GM18505 (cell line): ENCODE measurements at regions not wholly inside any gene's neighbourhood (a gene's known extent, or its start where the extent isn't known, plus 50 kb on each side); places are given as distances from the start of the nearest gene placed in this dataset.

Experiments
- ATAC-seq: cut with Tn5 transposase; IDR thresholded peaks from one replicate; pipeline ENCODE4 v1.9.1; 2021; ENCODE audit not compliant: unreplicated experiment
- POLR2A ChIP-seq: IDR thresholded peaks from 4 replicates; pipeline ENCODE4 v1.6.1; 2011; ENCODE audit warnings: borderline replicate concordance; ENCODE audit not compliant: insufficient read depth, insufficient read length; ENCODE audit errors: extremely low read depth

DNA sequence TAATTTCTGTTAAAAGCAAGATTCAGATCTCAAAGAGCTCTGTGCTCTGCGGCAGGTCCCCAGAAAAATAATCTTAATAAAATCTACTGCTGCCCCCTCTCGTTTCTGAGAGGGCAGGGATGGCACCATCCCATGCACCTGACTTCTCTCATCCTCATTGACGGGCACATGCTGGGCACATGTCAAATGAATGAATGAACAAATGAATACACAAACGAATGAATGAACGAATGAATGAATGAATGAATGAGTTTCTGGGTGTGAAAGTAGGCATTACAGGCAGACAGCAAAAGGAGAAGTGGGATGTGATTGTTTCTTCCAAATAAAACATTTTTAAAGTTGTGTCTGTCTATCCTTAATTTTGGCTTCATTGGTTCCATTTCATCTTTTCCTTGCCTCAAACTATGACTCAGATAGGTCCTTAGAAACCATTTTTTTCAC lies 398.1 kb upstream of the PRKCQ start:
- no peak for TF ChIP-seq POLR2A
- ATAC-seq = no peak

DNA sequence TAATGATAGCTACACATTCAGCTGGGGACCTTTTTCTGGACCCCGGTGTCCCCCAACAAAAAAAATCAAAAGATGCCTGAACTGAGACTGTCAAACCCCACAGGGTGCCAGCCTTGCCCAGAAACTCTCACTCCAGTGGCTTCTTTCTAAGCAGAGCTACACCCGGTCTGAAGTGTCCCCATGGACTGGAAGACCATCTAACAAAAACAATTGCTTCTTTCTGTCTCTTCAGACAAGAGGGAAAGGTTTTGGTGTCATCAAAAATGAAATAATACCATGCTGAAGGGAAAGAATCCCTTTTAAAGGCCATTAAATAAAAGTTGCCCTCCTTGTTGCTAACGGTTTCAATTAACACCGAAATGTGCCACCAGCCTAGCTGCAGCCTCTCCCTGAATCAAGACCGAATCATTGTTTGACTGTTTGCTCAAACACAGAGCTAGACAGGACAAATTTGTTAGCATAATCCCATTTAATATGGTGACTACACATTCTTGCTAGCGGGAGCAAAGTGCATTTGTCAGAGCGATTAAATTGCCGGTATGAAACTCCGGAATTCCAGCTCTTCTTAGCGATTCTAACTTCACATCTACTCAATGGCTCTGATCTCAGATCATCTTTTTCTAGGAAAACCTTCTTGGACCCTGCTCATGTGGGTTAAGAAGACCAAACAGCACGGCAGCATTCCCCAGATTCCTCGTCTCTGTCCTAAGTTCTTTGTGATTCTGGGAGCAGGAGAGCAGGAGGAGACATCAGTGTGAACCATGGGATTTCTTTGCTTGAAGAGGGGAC lies 397.5 kb upstream of the PRKCQ start:
- TF ChIP-seq POLR2A = no peak
- no peak for ATAC-seq

DNA sequence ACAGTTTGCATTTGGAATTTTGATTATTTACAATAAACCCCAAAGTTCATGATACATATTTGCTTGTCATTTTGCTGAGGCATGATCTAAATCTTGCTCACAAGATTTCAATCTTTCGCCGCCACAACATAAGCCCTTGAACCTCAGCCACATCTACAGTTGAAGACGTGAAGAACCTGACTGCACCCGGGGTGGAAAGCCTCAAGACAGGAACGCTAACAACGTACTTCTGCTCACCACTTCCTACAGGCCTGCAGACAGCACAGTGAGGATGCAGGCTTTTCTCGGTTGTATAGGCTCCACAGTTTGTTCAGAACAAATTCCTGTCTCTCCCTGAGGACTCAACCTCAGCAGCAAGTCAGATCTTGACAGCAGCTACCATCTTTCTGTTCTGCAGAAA lies 393.8 kb upstream of the PRKCQ start:
- ATAC-seq = no peak
- TF ChIP-seq POLR2A = no peak

DNA sequence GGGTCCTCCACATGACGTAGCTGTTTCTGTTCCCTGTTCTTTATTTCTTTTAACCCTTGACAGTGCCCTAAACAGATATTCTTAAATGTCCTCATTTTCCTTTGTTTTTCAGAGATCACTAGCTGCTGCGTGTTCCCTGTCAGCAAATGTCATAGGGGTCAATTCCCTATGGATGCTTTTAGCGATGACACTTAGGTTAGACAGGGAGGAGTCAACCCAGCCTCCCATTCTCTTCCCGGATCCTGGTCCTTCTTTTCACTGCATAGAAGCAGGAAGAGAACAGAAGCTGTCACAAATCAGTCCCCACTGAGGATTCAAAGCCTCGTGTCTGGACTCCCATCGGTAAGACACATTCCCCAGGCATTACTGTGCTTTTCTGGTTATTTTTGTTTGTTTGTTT lies 392.1 kb upstream of the PRKCQ start:
- ATAC-seq = no peak
- no peak for TF ChIP-seq POLR2A

DNA sequence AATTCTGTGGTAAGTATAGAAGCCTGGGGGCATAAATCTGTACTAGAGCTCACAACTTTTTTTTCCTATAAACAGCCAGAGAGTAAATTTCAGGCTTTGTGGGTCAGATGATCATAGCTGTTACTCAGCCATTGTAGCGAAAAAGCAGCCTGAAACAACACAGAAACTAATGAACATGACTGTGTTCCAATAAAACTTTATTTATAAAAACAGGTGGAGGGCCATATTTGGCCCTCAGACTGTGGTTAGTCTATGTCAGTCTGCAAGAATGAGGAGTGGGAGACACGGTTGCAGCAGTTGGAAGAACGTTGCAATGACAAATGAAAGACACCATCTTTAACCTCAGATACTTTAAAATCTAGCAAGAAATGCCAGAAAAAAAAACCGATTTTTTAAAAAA lies 389.6 kb upstream of the PRKCQ start:
- no peak for ATAC-seq
- no peak for TF ChIP-seq POLR2A

DNA sequence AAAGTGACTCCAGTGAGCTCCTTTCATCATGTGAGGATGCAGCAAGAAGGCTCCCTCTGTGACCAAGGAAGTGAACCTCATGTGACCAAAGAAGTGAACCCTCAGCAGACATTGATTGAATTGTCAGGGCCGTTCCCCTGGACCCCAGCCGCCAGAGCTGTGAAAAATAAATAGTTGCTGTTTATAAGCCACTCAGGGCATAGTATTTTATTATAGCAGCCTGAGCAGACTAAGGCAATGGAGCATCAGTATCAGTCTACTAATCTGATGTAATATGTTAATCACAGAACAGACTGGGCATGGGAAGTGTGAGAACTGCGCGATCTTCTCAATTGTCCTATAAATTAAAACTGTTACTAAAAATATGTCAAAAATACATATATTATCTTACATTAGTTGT lies 384.5 kb upstream of the PRKCQ start:
- TF ChIP-seq POLR2A = no peak
- no peak for ATAC-seq

DNA sequence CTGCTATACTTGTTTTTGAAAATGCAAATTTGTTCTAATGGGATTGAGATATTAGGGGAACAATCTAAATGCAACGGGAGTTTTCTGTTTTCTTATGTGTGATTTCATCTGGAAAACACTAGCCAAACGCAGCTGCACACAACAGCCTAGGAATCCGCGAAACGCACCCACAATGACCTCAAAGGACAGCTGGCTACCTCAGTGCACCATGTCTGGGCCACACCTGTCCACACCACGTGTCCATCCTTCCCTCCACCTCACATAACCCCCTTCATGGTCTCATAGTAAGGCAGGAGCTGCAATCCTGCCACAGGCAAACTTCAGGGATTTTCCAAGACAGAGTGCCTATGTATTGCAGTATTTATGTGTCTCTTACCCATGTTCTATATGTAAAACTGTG lies 382.5 kb upstream of the PRKCQ start:
- no peak for TF ChIP-seq POLR2A
- ATAC-seq = no peak

DNA sequence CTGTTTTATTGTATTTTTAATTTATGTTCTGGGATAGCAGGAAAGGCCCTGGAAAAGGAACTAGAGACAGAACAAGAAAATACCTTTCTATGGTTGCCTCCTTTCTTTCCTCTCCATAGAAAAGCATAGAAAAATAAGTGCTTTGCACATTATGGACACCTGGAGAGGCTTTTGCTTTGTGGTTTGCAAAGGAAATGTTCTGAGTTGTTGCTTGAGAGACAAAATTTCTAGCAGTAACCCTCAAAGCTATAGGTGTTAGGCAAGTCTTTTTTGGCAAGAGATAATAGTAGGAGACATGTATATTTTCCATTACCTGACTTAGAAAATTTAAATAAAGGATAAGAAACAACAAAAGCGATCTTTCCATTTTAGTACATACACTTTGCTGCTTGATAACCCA lies 378.6 kb upstream of the PRKCQ start:
- ATAC-seq = no peak
- no peak for TF ChIP-seq POLR2A

DNA sequence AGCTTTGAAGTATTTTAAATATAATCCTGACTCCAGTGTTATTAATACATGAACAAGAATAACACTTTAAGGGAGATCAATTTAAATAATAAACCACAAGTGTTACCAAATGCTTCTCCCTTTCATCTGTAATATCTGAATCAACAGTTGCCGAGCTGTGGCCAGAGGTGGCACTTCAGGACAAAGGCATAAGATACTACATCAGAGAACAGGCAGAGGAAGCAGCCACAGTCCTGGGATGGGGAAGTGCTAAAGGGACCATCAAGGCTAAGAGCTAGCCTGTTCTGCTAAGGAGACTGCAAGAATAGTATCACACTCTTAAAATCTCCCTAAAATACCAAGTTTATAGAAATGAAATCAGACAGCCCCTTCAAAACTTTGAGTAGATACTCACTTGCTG lies 378.2 kb upstream of the PRKCQ start:
- TF ChIP-seq POLR2A = no peak
- no peak for ATAC-seq

DNA sequence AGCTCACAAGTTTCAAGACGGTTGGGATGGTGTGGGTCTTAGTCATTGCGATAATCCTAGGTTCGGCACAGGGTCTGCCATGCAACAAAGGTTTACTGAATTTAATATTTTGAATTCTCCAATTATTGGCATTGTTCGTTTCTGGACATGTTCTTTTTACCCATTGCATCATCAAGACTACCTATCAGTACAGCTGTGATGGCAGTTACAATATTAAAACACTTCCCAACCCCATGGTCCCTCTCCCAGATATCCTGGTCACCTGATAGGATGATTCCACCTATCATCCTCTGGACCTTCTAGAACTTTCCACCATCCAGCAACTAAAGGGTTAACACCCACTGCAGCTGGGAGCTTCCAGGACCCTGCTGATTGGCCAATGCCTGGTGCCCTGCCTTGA lies 377.8 kb upstream of the PRKCQ start:
- no peak for TF ChIP-seq POLR2A
- no peak for ATAC-seq

DNA sequence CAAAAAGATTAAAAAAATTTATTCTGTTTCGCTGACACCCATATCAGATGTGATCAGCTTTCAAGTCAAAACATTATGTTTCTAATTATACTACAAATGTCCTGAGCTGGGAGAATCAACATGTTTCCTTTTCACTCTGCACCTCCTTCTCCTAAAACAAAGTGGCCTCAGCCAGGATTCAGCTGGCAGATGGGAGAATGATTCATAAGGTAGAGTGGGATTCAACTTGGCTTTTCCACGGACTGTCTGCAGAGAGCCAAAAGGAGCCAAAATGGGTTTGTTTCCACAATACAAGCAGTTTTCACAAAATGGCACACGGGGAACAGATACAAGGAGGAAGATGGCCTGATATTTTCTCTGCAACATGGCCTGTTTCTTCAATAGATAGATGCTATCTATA lies 376.5 kb upstream of the PRKCQ start:
- ATAC-seq = no peak
- no peak for TF ChIP-seq POLR2A

DNA sequence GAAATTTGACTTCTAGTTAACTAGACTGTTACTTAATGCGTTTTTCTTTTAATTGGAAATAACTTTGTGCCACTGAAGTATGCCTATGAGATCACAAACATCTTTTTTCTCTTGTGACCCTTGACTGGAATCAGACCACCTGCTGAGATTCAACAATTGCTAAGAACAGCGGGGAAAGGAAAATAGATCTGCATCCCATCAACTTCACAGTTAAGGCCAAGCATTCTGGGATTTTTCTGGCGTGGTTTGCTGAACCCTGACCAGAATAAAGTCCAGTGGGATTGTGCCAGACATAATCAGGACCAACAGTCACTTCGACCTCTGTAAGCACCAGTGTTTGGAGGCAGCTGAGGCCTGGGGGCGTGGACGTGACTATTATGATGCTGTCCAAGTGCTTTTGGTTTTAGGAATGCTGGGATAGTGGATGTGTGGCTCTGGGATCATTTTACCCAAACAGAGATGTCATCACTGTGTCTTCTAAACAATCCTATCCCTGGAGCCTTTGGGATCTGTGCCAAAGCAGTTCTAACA lies 373.3 kb upstream of the PRKCQ start:
- no peak for ATAC-seq
- TF ChIP-seq POLR2A = no peak

DNA sequence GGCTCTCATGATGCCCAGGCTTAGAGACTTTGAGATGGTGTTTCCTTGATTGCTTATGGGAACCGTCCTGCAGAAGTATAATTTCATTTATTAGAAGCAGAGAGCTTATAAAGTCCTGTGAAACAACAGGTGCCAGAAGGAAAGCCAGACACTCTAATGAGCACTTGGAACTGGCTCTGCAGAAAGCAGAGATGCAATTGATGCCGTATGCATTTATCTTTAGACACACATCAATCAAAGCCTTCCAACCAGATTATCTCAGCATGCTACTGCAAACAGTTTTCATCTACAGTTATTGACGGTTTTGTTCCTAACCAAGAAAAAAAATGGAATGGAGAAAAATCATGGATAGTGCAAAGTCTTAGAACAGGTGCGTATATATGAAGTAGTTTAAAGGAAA lies 371.7 kb upstream of the PRKCQ start:
- no peak for TF ChIP-seq POLR2A
- ATAC-seq = no peak

DNA sequence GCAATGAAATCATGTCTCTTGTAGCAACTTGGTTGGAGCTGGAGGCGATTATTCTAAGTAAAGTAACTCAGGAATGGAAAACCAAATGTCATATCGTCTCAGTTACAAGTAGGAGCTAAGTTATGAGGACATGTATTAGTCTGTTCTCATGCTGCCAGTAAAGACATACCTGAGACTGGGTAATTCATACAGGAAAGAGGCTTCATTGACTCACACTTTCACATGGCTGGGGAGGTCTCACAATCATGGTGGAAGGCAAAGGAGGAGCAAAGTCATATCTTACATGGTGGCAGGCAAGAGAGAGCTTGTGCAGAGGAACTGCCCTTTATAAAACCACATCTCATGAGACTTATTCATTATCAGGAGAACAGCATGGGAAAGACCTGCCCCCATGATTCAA lies 370.1 kb upstream of the PRKCQ start:
- ATAC-seq = no peak
- TF ChIP-seq POLR2A = no peak

DNA sequence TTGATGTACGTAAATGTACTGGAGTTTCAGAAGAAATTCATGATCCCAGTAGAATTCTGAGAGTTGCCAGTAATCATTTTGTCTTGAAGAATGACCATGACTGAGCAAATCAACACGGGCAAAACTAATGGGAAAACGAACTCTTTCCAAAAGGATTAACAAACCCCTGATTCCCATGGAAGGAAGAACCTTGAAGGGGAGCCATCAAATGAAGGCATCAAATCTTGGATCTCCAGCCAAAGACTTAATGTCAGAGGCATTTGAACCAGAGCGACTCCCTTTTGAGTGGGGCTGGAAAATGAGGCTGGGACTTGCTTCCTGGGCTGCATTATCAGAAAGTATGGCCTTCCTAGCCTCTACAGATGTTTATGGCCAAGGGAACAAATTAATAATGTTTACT lies 364.4 kb upstream of the PRKCQ start:
- ATAC-seq = no peak
- TF ChIP-seq POLR2A = no peak

DNA sequence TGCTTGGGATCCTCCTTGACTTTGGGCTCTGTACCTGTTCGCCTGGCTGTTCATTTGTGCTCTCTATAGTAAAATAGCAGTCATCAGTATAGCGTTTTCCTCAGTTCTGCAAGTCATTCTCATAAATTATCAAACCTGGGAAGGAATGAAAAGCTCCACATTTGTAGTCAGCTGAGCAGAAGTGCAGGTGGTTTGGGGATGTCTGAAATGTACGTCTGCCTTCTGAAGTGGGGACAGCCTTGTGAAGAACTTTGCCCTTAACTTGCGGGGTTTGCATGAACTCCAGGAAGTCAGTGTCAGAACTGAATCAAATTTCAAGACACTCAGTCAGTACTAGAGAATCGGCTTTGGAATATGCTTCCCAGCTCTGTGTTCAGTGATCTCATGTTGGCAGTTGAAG lies 358.3 kb upstream of the PRKCQ start:
- no peak for ATAC-seq
- no peak for TF ChIP-seq POLR2A

DNA sequence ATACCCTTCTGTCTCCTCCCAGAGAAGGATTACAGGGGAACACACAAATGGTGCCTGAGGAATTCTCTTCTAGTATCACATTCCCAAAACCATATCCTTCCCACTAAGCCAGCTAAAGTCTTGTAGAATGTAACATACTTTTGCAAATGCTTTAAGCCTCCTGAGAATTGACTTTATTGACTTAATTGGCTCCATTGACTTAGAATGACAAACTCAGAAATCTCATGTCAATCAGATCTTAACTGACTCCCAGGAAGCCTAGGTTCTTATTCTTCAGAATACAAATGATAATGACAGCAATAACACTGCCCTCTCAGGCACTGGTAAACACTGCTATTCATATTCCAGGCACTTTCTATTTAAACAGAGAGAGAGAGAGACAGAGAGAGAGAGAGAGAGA lies 356.9 kb upstream of the PRKCQ start:
- TF ChIP-seq POLR2A = no peak
- ATAC-seq = no peak
